HG03095 (cell line): ENCODE measurements at regions not wholly inside any gene's neighbourhood (a gene's known extent, or its start where the extent isn't known, plus 50 kb on each side); places are given as distances from the start of the nearest gene placed in this dataset.

Experiments
- ATAC-seq: cut with Tn5 transposase; IDR thresholded peaks from one replicate; pipeline ENCODE4 v1.9.1; 2021; ENCODE audit warnings: moderate library complexity; ENCODE audit not compliant: unreplicated experiment

GRCh38 chr22:49431551-49431950, 396.1 kb downstream of the BRD1 start:
- ATAC-seq, result no peak

GRCh38 chr22:49429066-49429465, 398.6 kb downstream of the BRD1 start:
- ATAC-seq, result no peak

GRCh38 chr22:49427941-49428340, 399.7 kb downstream of the BRD1 start:
- no peak for ATAC-seq

GRCh38 chr22:49427341-49427740, 400.3 kb downstream of the BRD1 start:
- no peak for ATAC-seq

- no peak for ATAC-seq
Measured at GRCh38 chr22:49426618-49427266, 400.9 kb downstream of the BRD1 start.

- no peak for ATAC-seq
Measured at GRCh38 chr22:49426098-49426497, 401.6 kb downstream of the BRD1 start.

GRCh38 chr22:49425356-49425755, 402.3 kb downstream of the BRD1 start:
- no peak for ATAC-seq

- no peak for ATAC-seq
Measured at GRCh38 chr22:49424893-49425270, 402.8 kb downstream of the BRD1 start.

GRCh38 chr22:49423125-49423650, 404.5 kb downstream of the BRD1 start:
- no peak for ATAC-seq

GRCh38 chr22:49422701-49423100, 405.0 kb downstream of the BRD1 start:
- ATAC-seq, result no peak

- ATAC-seq, result no peak
Measured at GRCh38 chr22:49420651-49421050, 407.0 kb downstream of the BRD1 start.

- ATAC-seq, result no peak
Measured at GRCh38 chr22:49419661-49420060, 408.0 kb downstream of the BRD1 start.

GRCh38 chr22:49418943-49419342, 408.7 kb downstream of the BRD1 start:
- no peak for ATAC-seq

- no peak for ATAC-seq
Measured at GRCh38 chr22:49418341-49418894, 409.3 kb downstream of the BRD1 start.

- no peak for ATAC-seq
Measured at GRCh38 chr22:49417833-49418232, 409.8 kb downstream of the BRD1 start.

GRCh38 chr22:49417326-49417725, 410.3 kb downstream of the BRD1 start:
- no peak for ATAC-seq

- ATAC-seq, result no peak
Measured at GRCh38 chr22:49415151-49415951, 412.3 kb downstream of the BRD1 start.

GRCh38 chr22:49413551-49413950, 414.1 kb downstream of the BRD1 start:
- ATAC-seq, result no peak

- ATAC-seq, result no peak
Measured at GRCh38 chr22:49413146-49413545, 414.5 kb downstream of the BRD1 start.

- ATAC-seq, result no peak
Measured at GRCh38 chr22:49412236-49412635, 415.4 kb downstream of the BRD1 start.

- ATAC-seq, result no peak
Measured at GRCh38 chr22:49411236-49411635, 416.4 kb downstream of the BRD1 start.
